HG02870 (cell line): ENCODE measurements at regions not wholly inside any gene's neighbourhood (a gene's known extent, or its start where the extent isn't known, plus 50 kb on each side); places are given as distances from the start of the nearest gene placed in this dataset.
"Not testable (repeated sequence)": the region's sequence is repeated elsewhere in the genome, so short reads cannot be mapped to it uniquely, and the experiment has no call there.

Experiments used
- ATAC-seq: cut with Tn5 transposase; IDR thresholded peaks from one replicate; pipeline ENCODE4 v1.9.1; 2021; ENCODE audit warnings: mild to moderate bottlenecking, moderate library complexity; ENCODE audit not compliant: unreplicated experiment

DNA sequence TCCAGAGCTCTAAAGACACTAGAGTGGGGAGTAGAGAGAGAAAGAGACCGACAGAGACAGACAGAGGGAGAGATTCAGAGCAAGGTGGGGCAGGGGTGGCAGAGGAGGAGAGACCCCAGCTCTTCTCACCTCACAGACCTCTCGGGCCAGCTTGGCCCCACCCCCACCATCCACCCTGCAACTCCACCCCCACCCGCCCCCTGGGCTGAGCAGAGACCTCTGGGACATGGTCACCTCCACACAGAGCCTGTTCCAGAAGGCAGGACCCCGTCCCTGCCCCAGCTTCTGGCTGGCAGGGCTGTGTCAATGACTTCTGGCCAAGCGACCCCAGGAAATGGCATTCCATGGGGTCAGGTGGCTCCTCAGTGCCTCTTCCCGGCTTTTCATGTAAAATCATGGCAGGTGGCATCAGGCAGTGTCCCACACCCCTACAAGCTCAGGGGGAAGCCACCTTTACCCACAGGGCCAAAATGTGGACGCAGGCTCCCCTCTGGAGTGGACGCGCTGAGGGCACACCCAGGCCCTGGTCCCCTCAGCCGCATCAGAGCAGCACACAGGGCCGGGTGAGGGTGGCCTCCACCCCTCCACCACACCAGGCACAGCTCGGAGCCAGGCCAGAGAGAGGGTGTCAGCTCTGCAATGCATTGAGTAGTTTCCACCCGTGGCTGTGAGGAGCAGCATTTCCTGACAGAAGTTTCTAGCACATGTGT, 131.2 kb upstream of the LPCAT1 start:
- no peak for ATAC-seq

DNA sequence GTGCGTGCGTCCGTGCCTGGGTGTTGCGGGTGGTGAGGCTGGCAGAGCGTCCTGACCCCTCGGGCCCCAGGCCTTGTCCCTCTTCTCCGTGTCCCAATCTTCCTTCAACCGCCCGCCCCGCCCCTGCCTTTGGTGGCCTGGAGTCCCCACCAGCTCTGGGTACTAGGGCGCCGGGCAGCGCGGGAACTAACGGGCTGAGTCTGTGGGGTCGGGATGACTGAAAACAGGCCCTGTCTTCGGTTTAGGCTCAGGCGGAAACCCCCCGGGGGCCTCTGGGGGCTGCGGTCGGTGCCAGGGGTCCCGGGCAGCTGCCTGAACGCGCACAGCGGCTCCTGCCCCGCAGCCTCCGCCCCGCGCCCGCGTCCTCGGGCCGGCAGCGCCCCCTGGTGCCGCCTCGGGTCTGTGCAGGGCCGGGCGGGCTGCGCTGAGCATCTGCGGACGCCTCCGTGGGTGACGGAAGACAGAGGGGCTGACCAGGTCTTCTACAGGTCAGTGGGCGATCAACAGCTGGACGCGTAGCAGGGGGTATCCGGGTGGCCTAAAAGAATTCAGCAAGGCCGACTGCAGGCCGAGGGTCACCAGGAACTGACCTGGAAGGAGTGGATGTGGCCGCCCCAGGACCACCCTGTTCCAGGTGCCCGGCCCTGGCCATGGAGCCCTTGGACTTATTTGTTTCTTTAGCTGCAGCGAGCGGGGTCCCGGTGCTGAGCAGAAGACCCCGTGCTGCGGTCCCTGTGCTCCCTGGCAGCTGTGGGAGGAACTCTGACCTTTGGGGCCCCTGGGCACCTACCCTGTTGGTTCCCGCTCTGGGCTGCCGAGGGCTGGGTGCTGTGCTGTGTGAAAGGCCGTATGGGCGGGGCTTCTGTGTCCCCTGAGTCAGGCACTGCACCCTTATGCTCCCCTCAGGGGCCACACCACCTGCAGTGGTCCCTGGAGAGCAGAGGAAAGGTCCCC, 130.2 kb upstream of the LPCAT1 start:
- ATAC-seq: peak; percentile 81

DNA sequence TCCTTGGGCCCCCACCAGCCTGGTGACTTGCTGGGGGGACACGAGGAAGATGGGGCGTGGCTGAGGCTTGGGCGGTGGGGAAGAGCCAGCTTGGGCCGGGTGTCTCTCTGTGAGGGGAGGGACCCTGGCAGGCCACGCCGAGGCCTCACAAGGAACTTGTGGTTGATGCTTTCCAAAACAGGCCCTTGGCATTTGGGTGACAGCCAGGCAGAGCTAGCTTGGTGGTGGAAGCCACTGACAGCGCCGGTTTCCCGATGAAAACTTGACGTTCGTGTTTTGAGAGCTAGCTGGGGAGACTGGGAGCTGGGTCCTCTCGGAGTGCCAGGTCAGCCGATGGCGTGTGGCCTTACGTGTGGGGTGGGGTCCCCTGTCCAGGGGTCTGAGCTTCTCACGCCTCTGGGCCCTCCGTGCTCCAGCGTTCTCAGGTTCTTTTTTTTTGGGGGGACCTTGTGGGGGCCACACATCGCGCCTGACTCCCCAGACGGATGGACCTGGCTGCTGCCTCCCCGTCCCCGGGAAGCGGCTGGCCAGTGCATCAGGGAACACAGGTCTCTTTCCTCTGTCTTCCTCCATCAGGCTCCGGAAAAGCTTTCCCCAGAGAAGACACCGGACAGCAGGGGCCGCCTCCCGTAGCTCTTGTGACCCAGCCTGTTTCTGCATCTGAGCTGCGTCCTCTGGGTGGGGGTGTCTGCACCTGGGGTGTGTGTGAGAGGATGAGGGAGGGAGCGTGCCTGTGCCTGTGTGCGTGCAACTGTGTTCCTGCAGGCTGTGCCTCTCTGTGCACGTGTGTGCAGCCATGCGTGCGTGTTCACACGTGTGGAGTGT, 129.3 kb upstream of the LPCAT1 start:
- ATAC-seq: peak; percentile 30

DNA sequence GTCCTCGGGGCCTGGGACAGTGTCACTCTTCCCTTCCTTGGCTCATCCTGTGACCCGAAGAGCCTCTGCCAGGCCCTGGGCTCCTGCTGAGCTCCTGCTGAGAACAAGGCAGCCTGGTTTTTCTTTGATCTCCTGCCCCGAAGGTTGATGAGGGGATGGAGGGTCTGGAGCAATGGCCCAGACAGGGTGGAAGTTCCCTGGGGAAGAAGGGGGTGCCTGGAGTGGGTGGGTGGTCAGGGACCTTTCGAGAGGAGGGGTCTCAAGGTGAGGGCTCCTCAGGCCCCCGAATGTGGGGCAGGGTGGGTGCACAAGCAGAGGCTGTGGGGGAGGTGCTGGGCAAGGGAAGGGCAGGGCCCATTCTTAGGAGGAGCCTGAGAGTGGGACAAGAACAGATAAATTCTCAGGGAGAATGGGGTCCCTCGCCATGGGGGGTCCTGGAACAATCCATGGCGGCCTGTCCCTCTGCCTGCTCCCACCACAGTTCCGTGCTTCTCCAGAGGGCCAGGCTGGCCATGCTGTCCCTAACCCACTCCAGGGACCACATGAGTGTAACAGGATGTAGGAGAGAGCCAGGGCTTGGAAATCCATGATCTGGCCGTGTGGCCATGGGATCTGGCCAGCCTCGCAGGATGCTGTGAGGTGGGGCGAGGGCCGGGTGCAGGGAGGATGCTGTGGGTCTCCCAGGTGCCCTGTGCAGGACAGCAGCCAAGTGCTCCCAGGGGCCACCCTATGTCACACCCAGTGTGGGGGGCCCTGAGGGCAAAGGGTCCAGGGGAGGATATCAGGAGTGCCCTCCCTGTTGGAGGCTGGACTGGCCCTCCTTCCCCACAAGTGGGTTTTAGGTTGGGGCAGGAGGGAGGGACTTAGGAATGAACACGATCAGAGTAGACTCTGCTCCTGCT, 128.5 kb upstream of the LPCAT1 start:
- no peak for ATAC-seq

DNA sequence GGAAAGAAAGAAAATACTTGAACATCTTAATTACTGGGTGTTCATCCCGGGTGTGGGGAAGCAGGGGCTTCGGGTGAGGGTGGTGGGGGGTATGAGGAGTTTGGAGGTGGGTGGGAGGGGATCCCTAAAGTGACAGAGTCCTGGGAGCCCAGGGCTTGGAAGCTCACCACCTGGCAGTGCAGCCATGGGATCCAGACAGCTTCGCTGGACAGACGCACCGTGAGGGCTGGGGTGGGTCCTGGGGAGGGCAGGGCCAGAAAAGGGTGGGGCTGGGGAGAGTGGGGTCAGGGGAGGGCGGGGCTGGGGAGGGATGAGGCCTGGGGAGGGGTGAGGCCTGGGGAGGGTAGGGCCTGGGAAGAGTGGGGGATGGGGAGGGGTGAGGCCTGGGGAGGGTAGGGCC, 127.5 kb upstream of the LPCAT1 start:
- no peak for ATAC-seq

DNA sequence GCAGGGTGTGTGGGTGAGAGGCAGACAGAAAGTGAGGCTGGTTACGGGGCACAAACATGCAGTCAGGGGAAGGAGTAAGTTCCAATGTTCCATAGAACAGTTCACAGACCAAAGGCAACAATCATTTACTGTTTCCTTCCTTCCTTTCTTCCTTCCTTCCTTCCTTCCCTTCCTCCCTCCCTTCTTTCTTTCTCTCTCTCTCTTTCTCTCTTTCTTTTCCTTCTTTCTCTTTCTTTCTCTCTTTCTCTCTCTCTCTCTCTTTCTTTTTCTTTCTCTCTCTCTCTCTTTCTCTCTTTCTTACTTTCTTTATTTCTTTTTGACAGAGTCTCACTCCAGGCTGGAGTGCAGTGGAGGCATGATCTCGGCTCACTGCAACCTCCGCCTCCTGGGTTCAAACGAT, 125.8 kb upstream of the LPCAT1 start:
- ATAC-seq: no peak

DNA sequence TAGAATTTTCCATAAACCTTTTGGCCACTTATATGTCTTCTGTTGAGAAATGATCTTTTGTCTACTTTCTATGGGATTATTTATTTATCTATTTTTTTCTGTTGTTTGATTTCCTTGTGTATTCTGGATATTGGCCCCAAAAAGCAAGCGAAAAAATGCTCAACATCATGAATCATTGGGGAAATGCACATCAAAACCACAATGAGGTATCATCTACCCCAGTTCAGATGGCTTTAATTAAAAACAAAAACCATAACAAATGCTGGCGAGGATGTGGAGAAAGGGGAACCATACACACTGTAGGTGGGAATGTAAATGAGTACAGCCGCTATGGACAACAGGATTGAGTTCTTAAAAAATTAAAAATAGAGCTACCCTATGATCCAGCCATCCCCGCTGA, 125.0 kb upstream of the LPCAT1 start:
- ATAC-seq: no peak

DNA sequence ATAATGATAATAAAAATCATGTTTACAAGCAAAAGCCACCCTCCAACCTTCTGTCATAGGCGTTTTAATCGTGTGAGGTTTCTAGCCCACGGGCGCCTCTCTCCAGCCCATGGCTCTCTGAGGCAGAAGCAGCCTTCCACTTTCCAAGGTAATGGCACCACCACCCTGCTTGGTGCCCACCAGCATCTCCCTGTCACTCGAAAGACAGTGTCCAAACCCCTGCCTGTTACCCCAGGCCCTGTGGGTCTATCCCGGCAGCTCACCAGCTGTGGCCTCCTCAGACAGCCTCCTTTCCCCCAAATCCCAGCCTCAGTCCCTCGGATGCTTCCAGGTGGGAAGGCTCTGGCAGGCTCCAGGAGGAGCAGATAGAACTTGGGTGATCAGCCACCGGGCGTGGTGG, 123.8 kb upstream of the LPCAT1 start:
- no peak for ATAC-seq

DNA sequence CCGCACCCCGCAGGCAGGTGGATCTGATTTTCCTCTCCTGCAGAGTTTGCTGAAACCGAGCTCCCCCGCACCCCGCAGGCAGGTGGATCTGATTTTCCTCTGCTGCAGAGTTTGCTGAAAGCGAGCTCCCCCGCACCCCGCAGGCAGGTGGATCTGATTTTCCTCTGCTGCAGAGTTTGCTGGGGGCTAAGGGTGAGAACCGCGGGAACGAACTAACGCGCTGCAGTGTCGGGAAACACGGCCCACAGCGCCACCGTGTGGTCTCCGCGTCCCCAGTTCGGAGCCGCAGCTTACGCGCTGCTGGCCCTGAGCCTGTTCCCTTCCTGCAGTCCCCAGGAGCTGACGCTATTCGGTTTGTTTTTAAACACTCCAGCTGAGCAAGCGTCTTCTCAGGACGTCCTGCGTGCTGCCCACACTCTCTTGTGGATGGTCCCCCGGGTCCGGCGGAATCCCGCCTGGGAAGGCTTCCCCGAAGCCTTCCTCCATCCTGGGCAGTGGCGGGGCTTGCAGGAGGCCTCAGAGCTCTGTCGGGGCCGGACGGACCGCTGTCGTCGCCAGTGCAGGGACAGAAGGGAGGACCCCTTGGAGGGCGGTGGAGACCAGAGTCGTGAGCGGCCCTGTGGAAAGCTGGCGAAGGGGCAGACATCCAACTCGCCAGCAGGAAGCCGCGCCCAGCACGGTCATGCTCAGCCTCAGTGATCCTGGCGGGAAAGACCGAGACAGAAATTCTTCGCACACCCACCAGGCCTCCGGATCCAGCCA, 121.2 kb upstream of the LPCAT1 start:
- peak; percentile 86 for ATAC-seq

DNA sequence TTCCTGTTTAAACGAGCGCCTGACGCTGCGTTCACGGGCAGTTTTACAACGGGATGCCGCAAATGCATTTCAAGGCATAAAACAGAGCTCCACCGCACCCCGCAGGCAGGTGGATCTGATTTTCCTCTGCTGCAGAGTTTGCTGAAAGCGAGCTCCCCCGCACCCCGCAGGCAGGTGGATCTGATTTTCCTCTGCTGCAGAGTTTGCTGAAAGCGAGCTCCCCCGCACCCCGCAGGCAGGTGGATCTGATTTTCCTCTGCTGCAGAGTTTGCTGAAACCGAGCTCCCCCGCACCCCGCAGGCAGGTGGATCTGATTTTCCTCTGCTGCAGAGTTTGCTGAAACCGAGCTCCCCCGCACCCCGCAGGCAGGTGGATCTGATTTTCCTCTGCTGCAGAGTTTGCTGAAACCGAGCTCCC, 120.6 kb upstream of the LPCAT1 start:
- ATAC-seq: not testable (repeated sequence)

DNA sequence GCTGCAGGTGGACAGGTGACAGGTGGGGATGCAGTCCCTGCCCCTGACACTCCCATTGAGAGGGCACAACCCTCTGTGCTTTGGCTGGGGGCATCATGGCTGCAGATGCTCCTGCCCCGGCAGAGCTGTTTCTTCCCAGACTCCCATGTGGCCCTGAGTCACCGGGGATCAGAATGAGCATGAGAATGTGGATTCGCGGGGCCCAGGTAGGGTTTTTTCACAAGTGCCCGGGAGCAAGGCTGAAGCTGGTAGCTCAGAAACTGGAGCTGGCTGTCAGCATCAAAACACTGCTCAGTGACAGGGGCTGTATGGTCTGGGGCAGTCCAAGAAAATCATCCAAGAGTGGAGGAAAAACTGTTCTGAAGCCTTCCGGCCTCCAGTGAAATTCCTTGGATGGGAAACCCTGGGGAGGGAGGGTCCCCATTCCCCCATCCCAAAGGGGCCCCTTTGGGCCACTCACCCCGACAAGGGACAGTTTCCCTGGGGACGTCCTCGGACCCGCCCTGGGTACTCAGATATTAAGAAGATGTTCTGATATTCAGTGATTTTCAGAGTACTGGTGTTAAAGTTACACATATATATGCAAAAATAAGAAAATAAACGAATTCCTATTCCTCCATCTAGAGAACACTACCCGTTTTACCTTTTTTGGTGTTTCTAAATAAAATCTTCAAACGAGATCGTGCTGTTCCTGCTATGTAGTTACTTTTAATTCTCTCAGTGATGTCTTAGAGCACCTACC, 120.1 kb upstream of the LPCAT1 start:
- ATAC-seq: no peak

DNA sequence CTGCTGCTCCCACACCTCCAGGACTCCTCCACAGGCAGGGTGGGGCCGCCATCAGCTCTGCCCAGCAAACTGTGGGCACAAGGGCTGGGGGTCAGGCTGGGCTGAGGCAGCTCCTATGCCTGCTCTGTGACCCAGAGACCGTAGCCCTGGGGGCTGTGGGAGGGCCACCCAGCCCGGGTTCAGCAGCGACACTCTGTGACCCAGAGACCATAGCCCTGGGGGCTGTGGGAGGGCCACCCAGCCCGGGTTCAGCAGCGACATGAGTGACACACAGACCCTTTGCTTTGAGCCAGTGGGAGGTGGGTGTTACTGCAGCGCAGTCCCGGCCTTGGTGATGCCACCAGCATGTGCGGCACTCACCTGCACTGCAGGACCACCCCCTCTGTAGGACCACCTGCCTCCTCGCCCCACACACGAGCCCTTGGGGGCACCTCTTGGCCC, 118.9 kb upstream of the LPCAT1 start:
- no peak for ATAC-seq

DNA sequence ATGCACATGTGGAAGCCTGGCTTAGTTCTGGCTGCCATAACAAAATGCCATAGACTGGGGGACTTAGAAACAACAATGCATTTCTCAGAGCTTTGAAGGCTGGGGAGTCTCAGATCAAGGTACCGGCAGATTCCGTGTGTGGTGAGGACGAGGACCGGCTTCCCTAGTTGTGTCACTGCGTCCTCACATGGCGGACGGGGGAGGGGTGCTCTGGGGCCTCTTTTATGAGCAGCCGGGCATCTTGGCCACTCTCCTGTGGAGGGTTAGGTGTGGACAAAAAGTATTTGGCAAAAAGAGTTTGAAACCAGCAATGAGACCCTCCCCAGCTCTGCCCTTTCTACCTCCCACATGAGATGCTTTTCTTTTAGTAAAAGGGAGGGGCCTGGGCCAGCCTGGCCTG, 118.5 kb upstream of the LPCAT1 start:
- ATAC-seq: no peak

DNA sequence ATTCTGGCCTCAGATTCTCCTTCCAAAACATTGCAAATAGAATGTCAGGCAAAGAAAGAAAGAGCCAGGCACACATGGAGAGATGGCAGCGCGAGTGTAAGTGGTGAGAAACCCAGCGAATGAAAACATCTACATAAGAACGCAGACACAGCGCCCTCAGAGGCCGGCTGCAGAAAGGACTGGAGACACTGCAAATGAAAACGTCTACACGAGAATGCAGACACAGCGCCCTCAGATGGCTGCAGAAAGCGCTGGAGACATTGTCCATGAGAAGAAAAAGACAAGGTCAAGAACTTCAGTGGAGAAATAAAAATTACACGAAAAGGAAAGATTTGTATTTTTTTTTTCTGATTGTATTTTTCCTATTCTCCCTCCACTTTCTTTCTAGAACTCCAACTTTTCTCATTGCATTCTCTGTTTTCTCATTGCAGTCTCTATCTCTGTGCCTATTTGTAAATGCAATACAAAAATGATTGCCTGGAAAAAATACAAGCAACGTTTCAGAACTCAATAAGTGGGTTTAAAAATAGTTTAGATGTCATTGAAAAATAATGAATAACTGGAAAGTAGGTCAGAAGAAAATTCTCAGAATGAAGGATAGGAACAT, 117.9 kb upstream of the LPCAT1 start:
- ATAC-seq: no peak

DNA sequence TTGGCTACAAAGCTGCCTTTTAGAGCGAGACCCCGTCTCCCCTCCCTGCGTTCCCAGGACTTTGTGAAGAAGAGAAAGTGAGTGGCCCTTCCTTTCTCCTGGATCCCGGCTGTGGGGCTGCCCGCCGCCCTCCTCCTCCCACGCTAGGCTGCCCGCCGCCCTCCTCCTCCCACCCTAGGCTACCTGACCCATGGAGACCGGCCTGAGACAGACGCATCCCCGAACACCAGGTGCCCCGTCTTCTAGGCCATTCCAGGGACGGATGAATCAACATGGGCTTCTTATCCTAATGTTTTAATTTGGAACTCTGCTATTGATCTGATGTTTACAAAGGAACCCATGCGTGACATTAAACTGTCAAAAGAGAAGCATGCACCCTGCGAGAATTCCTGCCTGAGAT, 117.3 kb upstream of the LPCAT1 start:
- no peak for ATAC-seq

DNA sequence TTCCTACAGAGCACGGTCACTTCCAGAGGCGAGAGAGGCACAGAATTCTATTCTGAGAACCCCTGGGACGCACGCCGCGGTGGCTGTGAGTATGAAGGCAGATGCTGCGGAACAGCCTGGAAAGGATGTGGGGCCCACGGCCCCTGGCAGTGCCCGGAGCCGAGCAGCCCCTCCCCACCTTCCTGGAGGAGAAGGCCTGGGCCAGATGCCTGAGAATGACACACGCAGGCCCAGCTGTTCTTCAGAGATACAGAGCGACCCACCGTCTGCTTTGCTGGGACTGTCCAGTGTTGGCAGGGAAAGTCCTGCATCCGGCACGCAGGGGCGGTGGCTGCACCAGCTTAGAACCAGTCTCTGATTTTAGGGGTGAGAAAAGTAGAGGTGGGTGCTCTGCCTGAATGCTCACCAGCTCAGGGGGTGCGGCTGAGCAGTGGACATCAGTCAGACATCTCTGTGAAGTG, 116.7 kb upstream of the LPCAT1 start:
- ATAC-seq: no peak

DNA sequence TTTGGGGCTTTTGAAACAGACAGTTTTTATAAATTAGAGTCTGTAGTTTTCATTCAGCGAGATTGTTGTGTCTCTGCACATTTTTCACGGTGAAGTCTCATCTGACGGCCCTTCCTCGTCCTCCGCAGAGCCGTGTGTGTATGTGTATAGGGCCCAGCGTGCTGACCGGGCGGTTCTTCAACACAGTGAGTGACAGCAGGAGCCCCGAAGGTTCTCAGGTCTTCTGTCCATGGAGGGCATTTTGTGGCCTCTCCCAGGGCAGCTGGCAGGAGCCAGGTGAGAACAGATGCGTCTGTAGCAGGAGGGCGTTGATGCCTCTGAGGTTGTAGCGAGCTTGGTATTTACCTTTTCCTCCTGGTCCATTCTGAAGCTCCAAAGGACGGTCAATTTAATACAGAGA, 116.0 kb upstream of the LPCAT1 start:
- no peak for ATAC-seq

DNA sequence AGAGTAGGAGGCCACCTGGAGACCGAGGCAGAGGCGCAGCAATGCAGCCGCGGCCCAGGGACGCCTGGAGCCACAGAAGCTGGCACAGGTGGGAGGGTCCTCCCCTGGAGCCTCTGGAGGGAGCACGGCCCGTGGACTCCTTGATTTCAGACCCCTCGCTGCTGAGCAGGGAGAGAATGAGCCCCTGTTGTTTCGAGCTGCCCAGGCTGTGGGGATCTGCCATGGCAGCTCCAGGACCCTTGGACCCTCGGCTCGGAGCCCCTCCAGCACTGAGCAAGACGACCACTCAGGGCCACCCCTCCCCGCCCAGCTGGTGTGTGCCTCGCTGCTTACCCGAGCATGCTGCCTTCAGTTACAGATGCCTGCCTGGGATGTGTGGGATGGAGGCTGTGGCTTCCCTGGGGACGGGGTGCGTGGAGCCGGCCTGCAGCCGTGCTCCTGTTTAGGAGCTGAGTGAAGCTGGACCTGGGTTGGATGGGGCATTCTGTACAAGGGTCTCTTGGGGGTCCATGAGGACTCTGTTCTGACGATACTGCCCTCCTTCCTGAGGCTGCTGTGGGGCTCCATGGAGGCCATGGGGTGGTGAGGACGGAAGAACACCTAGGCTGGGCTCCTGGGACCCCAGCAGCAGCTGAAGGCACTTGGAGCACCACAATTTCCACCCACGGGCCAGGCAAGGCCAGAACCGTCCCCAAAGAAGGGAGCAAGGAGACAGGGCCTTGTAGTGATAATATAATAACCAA, 115.1 kb upstream of the LPCAT1 start:
- ATAC-seq: no peak
